Fibroblast of lung (primary cell): ENCODE measurements at regions not wholly inside any gene's neighbourhood (a gene's known extent, or its start where the extent isn't known, plus 50 kb on each side); places are given as distances from the start of the nearest gene placed in this dataset.

Source experiments
- CTCF ChIP-seq, 2 donors: IDR thresholded peaks in 1 of 2; conservative IDR thresholded peaks in 1 of 2; 1 replicate in 1 of 2; 2 replicates in 1 of 2; pipeline ENCODE4 v1.5.1; 2011 to 2012; ENCODE audit warnings: low read length in 2 of 2, control low read depth in 1 of 2, inconsistent platforms in 1 of 2, low read depth in 1 of 2, mild to moderate bottlenecking in 1 of 2
- EZH2 ChIP-seq: IDR thresholded peaks from 2 replicates; pipeline ENCODE4 v1.5.1; 2012; ENCODE audit warnings: low read length, control low read depth, mild to moderate bottlenecking; ENCODE audit errors: missing control alignments

GRCh38 chr12:88982694-88983093, 369.6 kb downstream of the DUSP6 start:
- TF ChIP-seq CTCF (conservative IDR thresholded peaks at IDR 0.05 in 1 of 2, IDR thresholded peaks at IDR 0.05 in 1 of 2; ENCODE audit: low read depth in 1 of 2, low read length in 2 of 2), result no peak
- TF ChIP-seq EZH2, result no peak
